Liver (tissue), 3 donors: ENCODE measurements at regions not wholly inside any gene's neighbourhood (a gene's known extent, or its start where the extent isn't known, plus 50 kb on each side); places are given as distances from the start of the nearest gene placed in this dataset.

Experiments
- ATF3 ChIP-seq: IDR thresholded peaks from 2 replicates; pipeline ENCODE4 v1.6.1; 2016; ENCODE audit warnings: antibody characterized with exemption
- CTCF ChIP-seq: fragments of 150-350 bp; IDR thresholded peaks from 2 replicates; pipeline ENCODE4 v1.5.1; 2017; ENCODE audit warnings: improper control_type of control experiment, low read depth, low read length; ENCODE audit not compliant: missing input control
- FOXA1 ChIP-seq: IDR thresholded peaks from 2 replicates; pipeline ENCODE4 v1.6.1; 2016; ENCODE audit warnings: antibody characterized with exemption
- GABPA ChIP-seq, 2 donors: IDR thresholded peaks in 1 of 2; conservative IDR thresholded peaks in 1 of 2; 2 replicates each; pipeline ENCODE4 v1.6.1; 2016; ENCODE audit warnings: antibody characterized with exemption in 2 of 2, mild to moderate bottlenecking in 1 of 2, moderate library complexity in 1 of 2
- JUND ChIP-seq, 2 donors: IDR thresholded peaks; 2 replicates each; pipeline ENCODE4 v1.6.1; 2016; ENCODE audit warnings: antibody characterized with exemption in 2 of 2
- RAD21 ChIP-seq, 2 donors: IDR thresholded peaks; 2 replicates each; pipeline ENCODE4 v1.6.1; 2016; ENCODE audit warnings: antibody characterized with exemption in 2 of 2, mild to moderate bottlenecking in 2 of 2
- REST ChIP-seq: IDR thresholded peaks from 2 replicates; pipeline ENCODE4 v1.6.1; 2016; ENCODE audit warnings: antibody characterized with exemption, mild to moderate bottlenecking
- TAF1 ChIP-seq: conservative IDR thresholded peaks from 2 replicates; pipeline ENCODE4 v1.6.1; 2016; ENCODE audit warnings: antibody characterized with exemption, mild to moderate bottlenecking
- YY1 ChIP-seq: IDR thresholded peaks from 2 replicates; pipeline ENCODE4 v1.6.1; 2016; ENCODE audit warnings: antibody characterized with exemption, mild to moderate bottlenecking
- ZBTB33 ChIP-seq: IDR thresholded peaks from 2 replicates; pipeline ENCODE4 v1.6.1; 2016; ENCODE audit warnings: antibody characterized with exemption
- donor health status: healthy.
- donor health status: healthy.

DNA sequence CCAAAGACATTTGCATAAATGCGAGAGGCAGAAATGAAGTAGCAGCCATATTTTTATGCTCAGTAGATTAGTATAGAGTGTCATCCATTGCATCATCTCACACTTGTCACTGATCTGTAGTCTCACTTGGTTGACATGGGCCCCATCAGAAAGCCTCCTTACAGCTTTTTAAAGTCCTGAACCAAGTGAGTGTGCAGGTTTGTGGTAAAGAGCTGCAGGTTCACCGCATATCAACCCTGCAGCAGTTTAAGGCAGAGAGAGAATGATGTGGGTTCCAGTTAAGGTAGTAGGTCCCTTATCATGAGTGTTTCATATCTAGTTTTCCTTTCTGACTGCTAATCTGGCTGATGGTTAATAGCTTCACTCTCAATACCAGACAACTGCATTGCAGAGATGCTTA lies 1080.3 kb downstream of the NR2F1-AS1 start:
- TF ChIP-seq CTCF (no peak), REST (no peak), TAF1 (no peak), YY1 (no peak), ZBTB33 (no peak), GABPA (IDR thresholded peaks at IDR 0.05 in 1 of 2, conservative IDR thresholded peaks at IDR 0.05 in 1 of 2) (no peak), JUND (IDR thresholded peaks at IDR 0.05) (no peak), FOXA1 (no peak), RAD21 (IDR thresholded peaks at IDR 0.05) (no peak), ATF3 (no peak)
